ENCODE measurements at regions not wholly inside any gene's neighbourhood (a gene's known extent, or its start where the extent isn't known, plus 50 kb on each side); places are given as distances from the start of the nearest gene placed in this dataset.
A peak's percentile ranks its signal among the peaks of the same experiment; 100 is the strongest.

DNA sequence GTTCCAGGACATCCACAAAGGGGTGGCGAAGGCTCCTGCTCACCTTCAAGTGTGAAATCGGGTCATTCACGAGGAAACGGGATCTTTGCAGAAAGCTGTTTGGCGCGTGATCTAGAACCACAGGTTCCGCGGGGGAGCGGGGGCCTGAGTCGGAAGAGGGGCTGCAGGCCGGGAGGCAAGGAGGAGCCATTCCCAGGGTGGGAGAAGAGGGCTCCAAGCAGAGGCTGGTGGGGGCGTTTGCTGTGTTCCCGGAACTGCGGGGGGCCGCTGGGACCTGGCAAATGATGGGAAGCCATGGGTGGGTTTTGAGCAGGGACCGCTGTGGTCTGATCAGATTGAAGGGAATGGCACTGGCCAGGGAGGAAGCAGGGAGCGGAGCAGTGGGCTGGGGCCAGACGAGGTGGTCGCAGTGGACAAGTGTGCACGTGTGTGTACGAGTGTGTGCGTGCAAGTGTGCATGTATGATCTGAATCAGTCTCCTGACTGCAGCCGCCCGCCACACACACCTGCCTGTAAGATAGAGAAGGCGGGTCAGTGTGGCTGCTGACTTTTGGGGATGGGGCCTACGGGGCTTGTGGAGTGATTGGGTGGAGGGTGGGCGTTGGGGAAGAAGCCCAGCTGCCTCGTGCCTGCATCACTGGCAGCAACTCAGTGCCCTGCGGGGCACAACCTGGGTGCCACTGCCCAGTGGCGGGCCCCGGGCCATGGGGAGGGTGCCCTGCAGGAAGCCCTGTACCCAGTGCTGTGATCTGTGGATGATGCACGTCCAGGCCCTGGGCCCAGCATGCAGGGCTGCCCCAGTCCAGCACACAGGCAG lies 141.9 kb downstream of the KIF26A start:
- H3K9me3 ChIP-seq: no peaks in the 10 kb centered on the region
- no peak for TF ChIP-seq YY1 (IDR thresholded peaks at IDR 0.05; ENCODE audit: low read depth)
- TF ChIP-seq NFIC (IDR thresholded peaks at IDR 0.05; ENCODE audit: borderline replicate concordance): no peak
- TF ChIP-seq SMC3 (IDR thresholded peaks at IDR 0.05; ENCODE audit: low read depth, low read length): no peak
- TF ChIP-seq RXRA (IDR thresholded peaks at IDR 0.05; ENCODE audit: borderline replicate concordance, low read depth): no peak
- no peak for TF ChIP-seq SIN3A (IDR thresholded peaks at IDR 0.05; ENCODE audit: borderline replicate concordance, low read depth, low read length)
- TF ChIP-seq, protein P1, sequence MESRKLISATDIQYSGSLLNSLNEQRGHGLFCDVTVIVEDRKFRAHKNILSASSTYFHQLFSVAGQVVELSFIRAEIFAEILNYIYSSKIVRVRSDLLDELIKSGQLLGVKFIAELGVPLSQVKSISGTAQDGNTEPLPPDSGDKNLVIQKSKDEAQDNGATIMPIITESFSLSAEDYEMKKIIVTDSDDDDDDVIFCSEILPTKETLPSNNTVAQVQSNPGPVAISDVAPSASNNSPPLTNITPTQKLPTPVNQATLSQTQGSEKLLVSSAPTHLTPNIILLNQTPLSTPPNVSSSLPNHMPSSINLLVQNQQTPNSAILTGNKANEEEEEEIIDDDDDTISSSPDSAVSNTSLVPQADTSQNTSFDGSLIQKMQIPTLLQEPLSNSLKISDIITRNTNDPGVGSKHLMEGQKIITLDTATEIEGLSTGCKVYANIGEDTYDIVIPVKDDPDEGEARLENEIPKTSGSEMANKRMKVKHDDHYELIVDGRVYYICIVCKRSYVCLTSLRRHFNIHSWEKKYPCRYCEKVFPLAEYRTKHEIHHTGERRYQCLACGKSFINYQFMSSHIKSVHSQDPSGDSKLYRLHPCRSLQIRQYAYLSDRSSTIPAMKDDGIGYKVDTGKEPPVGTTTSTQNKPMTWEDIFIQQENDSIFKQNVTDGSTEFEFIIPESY (IDR thresholded peaks at IDR 0.05; ENCODE audit: borderline replicate concordance, low read depth): no peak
- TF ChIP-seq NRF1 (IDR thresholded peaks at IDR 0.05; ENCODE audit: low read depth, low read length): no peak
- TF ChIP-seq EP300 (IDR thresholded peaks at IDR 0.05; ENCODE audit: borderline replicate concordance in 1 of 2, low read depth in 1 of 2, low read length in 1 of 2): no peak
- no peak for TF ChIP-seq RFX5 (IDR thresholded peaks at IDR 0.05; ENCODE audit: low read length)
- TF ChIP-seq, protein P2, sequence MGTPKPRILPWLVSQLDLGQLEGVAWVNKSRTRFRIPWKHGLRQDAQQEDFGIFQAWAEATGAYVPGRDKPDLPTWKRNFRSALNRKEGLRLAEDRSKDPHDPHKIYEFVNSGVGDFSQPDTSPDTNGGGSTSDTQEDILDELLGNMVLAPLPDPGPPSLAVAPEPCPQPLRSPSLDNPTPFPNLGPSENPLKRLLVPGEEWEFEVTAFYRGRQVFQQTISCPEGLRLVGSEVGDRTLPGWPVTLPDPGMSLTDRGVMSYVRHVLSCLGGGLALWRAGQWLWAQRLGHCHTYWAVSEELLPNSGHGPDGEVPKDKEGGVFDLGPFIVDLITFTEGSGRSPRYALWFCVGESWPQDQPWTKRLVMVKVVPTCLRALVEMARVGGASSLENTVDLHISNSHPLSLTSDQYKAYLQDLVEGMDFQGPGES (IDR thresholded peaks at IDR 0.05; ENCODE audit: low read depth, low read length): no peak
- TF ChIP-seq JUND (IDR thresholded peaks at IDR 0.05): no peak
- no peak for TF ChIP-seq TEAD4 (IDR thresholded peaks at IDR 0.05; ENCODE audit: borderline replicate concordance, insufficient read depth)
- TF ChIP-seq, protein P3, sequence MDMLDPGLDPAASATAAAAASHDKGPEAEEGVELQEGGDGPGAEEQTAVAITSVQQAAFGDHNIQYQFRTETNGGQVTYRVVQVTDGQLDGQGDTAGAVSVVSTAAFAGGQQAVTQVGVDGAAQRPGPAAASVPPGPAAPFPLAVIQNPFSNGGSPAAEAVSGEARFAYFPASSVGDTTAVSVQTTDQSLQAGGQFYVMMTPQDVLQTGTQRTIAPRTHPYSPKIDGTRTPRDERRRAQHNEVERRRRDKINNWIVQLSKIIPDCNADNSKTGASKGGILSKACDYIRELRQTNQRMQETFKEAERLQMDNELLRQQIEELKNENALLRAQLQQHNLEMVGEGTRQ (IDR thresholded peaks at IDR 0.05; ENCODE audit: borderline replicate concordance, low read depth, low read length): no peak
- no peak for DNase-seq
- H3K4me1 ChIP-seq (ENCODE audit: control insufficient read depth in 1 of 2, insufficient read depth in 2 of 2, low read depth in 1 of 2, low read length in 1 of 2): peaks cover 0 to 70% of the 10 kb centered on the region in 2 experiments; a peak in 2 of 4 replicates
- H3K4me3 ChIP-seq (ENCODE audit: low read depth in 2 of 2, low read length in 1 of 2): no peak overlapping the region
- no peaks in the 10 kb centered on the region for H3K9me2 ChIP-seq
- 76% methylated on average over 26 of the region's 32 CpGs for WGBS (ENCODE audit: low lambda C conversion rate)
- H3K79me2 ChIP-seq (ENCODE audit: insufficient read depth): no peaks in the 10 kb centered on the region
- peak overlapping the region in 1 of 2 experiments; percentile 62; a peak in 2 of 4 replicates for H3K27ac ChIP-seq (ENCODE audit: low read depth in 2 of 2, low read length in 1 of 2)
- H4K20me1 ChIP-seq (ENCODE audit: insufficient read depth): no peaks in the 10 kb centered on the region
- POLR2A ChIA-PET: no interaction called here
- no peak overlapping the region for H3K9ac ChIP-seq
- no peaks in the 10 kb centered on the region for H3F3A ChIP-seq (replicated peaks; ENCODE audit: insufficient read depth)
- no peak overlapping the region for H3K4me2 ChIP-seq
- H3K36me3 ChIP-seq (replicated peaks in 1 of 2; ENCODE audit: control insufficient read depth in 1 of 2, insufficient read depth in 2 of 2, low read length in 1 of 2): no peaks in the 10 kb centered on the region
- no peaks in the 10 kb centered on the region for H3K27me3 ChIP-seq (ENCODE audit: insufficient read depth)
- CTCF ChIA-PET: interaction anchor here (1.2 to 4.0 kb wide), 5 partner anchors 56 to 284 kb away, joined by 3 to 15 read pairs (median 3); no protein-coding TSS in a partner anchor
- H2AFZ ChIP-seq (ENCODE audit: low read depth): no peak overlapping the region

All from SK-N-SH (cell line).